CD4-positive, alpha-beta memory T cell (primary cell): ENCODE measurements at regions not wholly inside any gene's neighbourhood (a gene's known extent, or its start where the extent isn't known, plus 50 kb on each side); places are given as distances from the start of the nearest gene placed in this dataset.
"Not testable (repeated sequence)": the region's sequence is repeated elsewhere in the genome, so short reads cannot be mapped to it uniquely, and the experiment has no call there.

ENCODE experiments used
- CTCF ChIA-PET: fragments of 350-600 bp; sonication (Branson Sonifier 250); formaldehyde crosslinking; loops from one replicate; lab custom pipeline; 2021; ENCODE audit warnings: inconsistent platforms; ENCODE audit not compliant: partially characterized antibody; lab: Charles Lee
- POLR2A ChIA-PET: fragments of 350-600 bp; sonication (Branson Sonifier 250); formaldehyde crosslinking; loops from one replicate; lab custom pipeline; 2021; ENCODE audit not compliant: partially characterized antibody; lab: Charles Lee
- DNase-seq, 5 donors: peaks; one replicate each; pipeline versions ENCODE4 v3.0.0 to v3.0.0-alpha.2; 2020 to 2022; ENCODE audit warnings: mixed read lengths in 1 of 5
- H3K27ac ChIP-seq: one replicate; pipeline ENCODE4 v1.7.0; 2013; ENCODE audit warnings: low read depth, low read length
- H3K27me3 ChIP-seq: 2 replicates; pipeline ENCODE4 v1.7.0; 2013; ENCODE audit warnings: mild to moderate bottlenecking, low read length, moderate library complexity; ENCODE audit not compliant: insufficient read depth
- H3K36me3 ChIP-seq: 2 replicates; pipeline ENCODE4 v1.7.0; 2013; ENCODE audit warnings: mild to moderate bottlenecking, low read length, moderate library complexity; ENCODE audit not compliant: insufficient read depth
- H3K4me1 ChIP-seq: 2 replicates; pipeline ENCODE4 v1.7.0; 2013; ENCODE audit warnings: mild to moderate bottlenecking, low read length, moderate library complexity; ENCODE audit not compliant: insufficient read depth
- H3K4me3 ChIP-seq, 2 donors: one replicate each; pipeline ENCODE4 v1.7.0; 2013; ENCODE audit warnings: low read length in 2 of 2, mild to moderate bottlenecking in 1 of 2
- H3K9me3 ChIP-seq, 2 donors: one replicate each; pipeline ENCODE4 v1.7.0; 2013; ENCODE audit warnings: low read length in 2 of 2, control low read depth in 1 of 2; ENCODE audit not compliant: control insufficient read depth in 1 of 2
- H3K27ac Mint-ChIP-seq, 7 donors: one replicate each; pipeline ENCODE4 v1.8.0; 2020 to 2021; ENCODE audit warnings: mixed read lengths in 7 of 7, mild to moderate bottlenecking in 6 of 7, inconsistent platforms in 3 of 7, moderate library complexity in 3 of 7
- H3K27me3 Mint-ChIP-seq, 2 donors: one replicate each; pipeline ENCODE4 v1.8.0; 2020 to 2021; ENCODE audit warnings: mixed read lengths in 2 of 2
- H3K36me3 Mint-ChIP-seq, 2 donors: one replicate each; pipeline ENCODE4 v1.8.0; 2020 to 2021; ENCODE audit warnings: mixed read lengths in 2 of 2, inconsistent platforms in 1 of 2, mild to moderate bottlenecking in 1 of 2
- H3K4me1 Mint-ChIP-seq, 4 donors: one replicate each; pipeline ENCODE4 v1.8.0; 2020 to 2021; ENCODE audit warnings: mixed read lengths in 4 of 4, mild to moderate bottlenecking in 1 of 4
- H3K4me3 Mint-ChIP-seq, 8 donors: one replicate each; pipeline ENCODE4 v1.8.0; 2020 to 2021; ENCODE audit warnings: mixed read lengths in 8 of 8, mild to moderate bottlenecking in 7 of 8, moderate library complexity in 6 of 8, inconsistent platforms in 3 of 8
- H3K9me3 Mint-ChIP-seq, 8 donors: one replicate each; pipeline ENCODE4 v1.8.0; 2020 to 2021; ENCODE audit warnings: mixed read lengths in 8 of 8, mild to moderate bottlenecking in 5 of 8, inconsistent platforms in 3 of 8, moderate library complexity in 1 of 8
- intact Hi-C: fragments of 100-400 bp; cut with micrococcal nuclease; formaldehyde crosslinking; loops from one replicate; pipeline ENCODE4 v1.15.1; 2023

DNA sequence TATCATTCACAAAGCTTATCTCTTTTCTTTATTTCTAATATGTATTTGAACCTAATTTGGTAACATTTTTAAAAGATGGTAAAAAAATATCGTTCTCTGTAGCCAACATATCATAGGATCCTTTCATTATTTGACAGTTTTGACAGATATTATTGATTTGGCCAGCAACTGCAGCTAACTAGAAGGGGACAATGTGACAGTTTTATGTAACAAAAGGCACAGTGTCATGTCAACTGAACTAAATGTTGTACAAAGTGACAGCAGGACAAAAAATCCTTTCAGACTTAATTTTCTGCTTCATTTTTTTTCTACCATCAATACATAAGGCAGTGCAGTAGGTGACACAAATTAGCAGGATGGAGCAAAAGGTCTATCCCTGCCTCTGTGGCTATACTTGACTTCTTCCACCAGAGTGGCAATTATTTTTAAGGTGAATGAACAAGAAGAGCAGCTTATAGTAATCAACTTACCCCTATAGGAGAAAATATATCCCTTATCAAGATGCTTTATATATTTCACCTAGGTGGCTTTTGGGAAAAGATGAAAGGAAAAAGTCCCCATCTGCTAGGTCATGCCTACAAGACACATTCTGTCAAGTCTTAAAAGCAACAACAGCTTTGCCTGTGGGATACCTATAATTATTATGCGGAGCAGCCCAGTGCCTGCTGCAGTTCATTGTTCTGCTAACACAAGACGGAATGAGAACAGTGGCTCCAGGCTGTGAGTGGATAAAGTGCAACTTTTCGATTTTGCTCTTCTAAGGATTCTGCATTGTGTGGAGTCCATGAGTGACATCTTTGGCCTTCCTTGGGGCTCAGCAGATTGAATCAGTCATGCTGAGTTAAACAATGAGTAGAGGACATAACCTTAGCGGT, 694.9 kb downstream of the ISL1 start:
- no peaks in the 10 kb centered on the region for H3K4me1 Mint-ChIP-seq
- peaks cover 0 to 13% (median 3%) of the 10 kb centered on the region in 8 donors for H3K9me3 Mint-ChIP-seq
- POLR2A ChIA-PET: no interaction called here
- H3K27ac Mint-ChIP-seq: no peak overlapping the region
- intact Hi-C loops: no loop called here
- Histone ChIP-seq H3K4me1 (no peaks in the 10 kb centered on the region), H3K9me3 (no peaks in the 10 kb centered on the region), H3K27ac (no peak overlapping the region), H3K36me3 (no peaks in the 10 kb centered on the region), H3K27me3 (no peaks in the 10 kb centered on the region), H3K4me3 (no peak overlapping the region)
- no peak overlapping the region for H3K4me3 Mint-ChIP-seq
- no peak for DNase-seq
- no peaks in the 10 kb centered on the region for H3K36me3 Mint-ChIP-seq
- no peaks in the 10 kb centered on the region for H3K27me3 Mint-ChIP-seq
- CTCF ChIA-PET: no interaction called here

- H3K4me3 Mint-ChIP-seq, DNase-seq, H3K4me1 ChIP-seq, H3K36me3 ChIP-seq, POLR2A ChIA-PET, H3K36me3 Mint-ChIP-seq, H3K27ac Mint-ChIP-seq, H3K27ac ChIP-seq, H3K4me3 ChIP-seq, intact Hi-C loops, H3K27me3 Mint-ChIP-seq, H3K27me3 ChIP-seq, H3K9me3 ChIP-seq, CTCF ChIA-PET, H3K4me1 Mint-ChIP-seq: not testable (repeated sequence)
- H3K9me3 Mint-ChIP-seq: peaks cover 0 to 19% (median 16%) of the 10 kb centered on the region in 8 donors
Observed at GRCh38 chr5:52102311-52102710, 685.4 kb upstream of the ITGA1 start.

- Mint-ChIP-seq H3K4me1 (no peaks in the 10 kb centered on the region), H3K9me3 (peaks cover 0 to 16% (median 7%) of the 10 kb centered on the region in 8 donors), H3K36me3 (no peaks in the 10 kb centered on the region), H3K27me3 (no peaks in the 10 kb centered on the region), H3K27ac (no peak overlapping the region), H3K4me3 (no peak overlapping the region)
- DNase-seq: no peak
- ChIA-PET CTCF (no interaction called here), POLR2A (no interaction called here)
- Histone ChIP-seq H3K9me3 (no peaks in the 10 kb centered on the region), H3K27ac (no peak overlapping the region), H3K36me3 (no peaks in the 10 kb centered on the region), H3K27me3 (no peaks in the 10 kb centered on the region), H3K4me3 (no peak overlapping the region), H3K4me1 (no peaks in the 10 kb centered on the region)
- intact Hi-C loops: no loop called here
Observed at GRCh38 chr5:52107210-52107905, 680.4 kb upstream of the ITGA1 start.

GRCh38 chr5:52119768-52120167, 667.9 kb upstream of the ITGA1 start:
- CTCF ChIA-PET: no interaction called here
- DNase-seq: no peak
- POLR2A ChIA-PET: no interaction called here
- H3K27ac Mint-ChIP-seq: no peak overlapping the region
- Histone ChIP-seq H3K27me3 (no peaks in the 10 kb centered on the region), H3K36me3 (no peaks in the 10 kb centered on the region), H3K9me3 (peaks cover 0 to 2% of the 10 kb centered on the region in 2 donors), H3K27ac (no peak overlapping the region), H3K4me3 (no peak overlapping the region), H3K4me1 (no peaks in the 10 kb centered on the region)
- H3K9me3 Mint-ChIP-seq: peaks cover 1 to 20% (median 4%) of the 10 kb centered on the region in 8 donors
- H3K4me3 Mint-ChIP-seq: no peak overlapping the region
- no peaks in the 10 kb centered on the region for H3K36me3 Mint-ChIP-seq
- no peaks in the 10 kb centered on the region for H3K4me1 Mint-ChIP-seq
- intact Hi-C loops: no loop called here
- no peaks in the 10 kb centered on the region for H3K27me3 Mint-ChIP-seq

- Histone ChIP-seq H3K36me3 (no peaks in the 10 kb centered on the region), H3K4me1 (no peaks in the 10 kb centered on the region), H3K9me3 (no peaks in the 10 kb centered on the region), H3K27ac (no peak overlapping the region), H3K27me3 (no peaks in the 10 kb centered on the region), H3K4me3 (no peak overlapping the region)
- H3K36me3 Mint-ChIP-seq: no peaks in the 10 kb centered on the region
- H3K4me3 Mint-ChIP-seq: no peak overlapping the region
- H3K4me1 Mint-ChIP-seq: no peaks in the 10 kb centered on the region
- peaks cover 0 to 9% (median 4%) of the 10 kb centered on the region in 8 donors for H3K9me3 Mint-ChIP-seq
- ChIA-PET POLR2A (no interaction called here), CTCF (no interaction called here)
- intact Hi-C loops: no loop called here
- no peaks in the 10 kb centered on the region for H3K27me3 Mint-ChIP-seq
- DNase-seq: no peak
- H3K27ac Mint-ChIP-seq: no peak overlapping the region
Observed at GRCh38 chr5:52132053-52132452, 655.7 kb upstream of the ITGA1 start.

DNA sequence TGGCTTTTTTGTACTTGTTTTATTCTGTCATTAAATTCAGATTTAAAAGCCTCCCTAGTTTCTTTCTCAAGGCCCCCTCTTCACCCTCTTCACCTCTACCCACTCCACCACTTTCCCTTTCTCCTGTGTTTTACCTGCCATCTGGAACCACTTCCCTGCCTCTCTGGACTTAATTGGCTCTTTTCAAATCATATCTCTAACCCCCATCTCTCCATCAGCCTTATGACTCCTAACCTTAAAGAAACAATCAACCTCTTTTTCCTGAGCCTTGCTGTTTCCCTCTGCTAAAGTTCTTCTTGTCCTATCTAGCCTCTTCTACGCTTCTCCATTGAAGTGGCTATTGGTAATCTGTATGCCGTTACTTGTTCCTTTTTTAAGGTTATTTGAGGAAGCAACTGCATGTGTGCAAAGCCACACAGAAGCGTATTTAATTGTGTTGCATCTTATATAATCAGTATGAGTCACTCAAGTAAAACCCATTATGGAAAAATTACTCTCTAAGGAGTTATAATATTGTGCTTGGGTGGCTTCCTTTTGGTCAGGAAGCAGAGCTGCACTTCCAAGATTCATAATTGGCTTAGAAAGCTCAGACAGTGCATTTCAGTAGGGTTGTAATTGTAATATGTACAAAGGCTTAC, 653.6 kb upstream of the ITGA1 start:
- no peak overlapping the region for H3K27ac Mint-ChIP-seq
- peaks cover 0 to 9% (median 4%) of the 10 kb centered on the region in 8 donors for H3K9me3 Mint-ChIP-seq
- no peak overlapping the region for H3K4me3 Mint-ChIP-seq
- no peaks in the 10 kb centered on the region for H3K27me3 Mint-ChIP-seq
- H3K4me1 ChIP-seq: no peaks in the 10 kb centered on the region
- intact Hi-C loops: no loop called here
- H3K36me3 ChIP-seq: no peaks in the 10 kb centered on the region
- DNase-seq: no peak
- H3K36me3 Mint-ChIP-seq: no peaks in the 10 kb centered on the region
- no peaks in the 10 kb centered on the region for H3K4me1 Mint-ChIP-seq
- ChIA-PET CTCF (no interaction called here), POLR2A (no interaction called here)
- H3K27me3 ChIP-seq: no peaks in the 10 kb centered on the region
- H3K9me3 ChIP-seq: no peaks in the 10 kb centered on the region
- no peak overlapping the region for H3K27ac ChIP-seq
- H3K4me3 ChIP-seq: no peak overlapping the region

GRCh38 chr5:52139888-52140615, 647.7 kb upstream of the ITGA1 start:
- POLR2A ChIA-PET: no interaction called here
- H3K27ac ChIP-seq: no peak overlapping the region
- CTCF ChIA-PET: no interaction called here

More at GRCh38 chr5:52139888-52140615, 647.7 kb upstream of the ITGA1 start:
- Mint-ChIP-seq H3K4me3 (no peak overlapping the region), H3K4me1 (no peaks in the 10 kb centered on the region), H3K27ac (no peak overlapping the region), H3K27me3 (no peaks in the 10 kb centered on the region), H3K36me3 (no peaks in the 10 kb centered on the region), H3K9me3 (peaks cover 0 to 9% (median 0%) of the 10 kb centered on the region in 8 donors)
- intact Hi-C loops: no loop called here
- Histone ChIP-seq H3K4me3 (no peak overlapping the region), H3K9me3 (no peaks in the 10 kb centered on the region), H3K36me3 (no peaks in the 10 kb centered on the region), H3K27me3 (no peaks in the 10 kb centered on the region), H3K4me1 (no peaks in the 10 kb centered on the region)
- no peak for DNase-seq
